GM12892 (cell line): ENCODE measurements at regions not wholly inside any gene's neighbourhood (a gene's known extent, or its start where the extent isn't known, plus 50 kb on each side); places are given as distances from the start of the nearest gene placed in this dataset.

Source experiments
- POLR2A ChIP-seq: IDR thresholded peaks from 2 replicates; pipeline ENCODE4 v1.6.1; 2011; ENCODE audit warnings: low read depth, low read length, control low read depth
- POLR2AphosphoS5 ChIP-seq: IDR thresholded peaks from 2 replicates; pipeline ENCODE4 v1.6.1; 2011; ENCODE audit warnings: low read depth, low read length, control low read depth

DNA sequence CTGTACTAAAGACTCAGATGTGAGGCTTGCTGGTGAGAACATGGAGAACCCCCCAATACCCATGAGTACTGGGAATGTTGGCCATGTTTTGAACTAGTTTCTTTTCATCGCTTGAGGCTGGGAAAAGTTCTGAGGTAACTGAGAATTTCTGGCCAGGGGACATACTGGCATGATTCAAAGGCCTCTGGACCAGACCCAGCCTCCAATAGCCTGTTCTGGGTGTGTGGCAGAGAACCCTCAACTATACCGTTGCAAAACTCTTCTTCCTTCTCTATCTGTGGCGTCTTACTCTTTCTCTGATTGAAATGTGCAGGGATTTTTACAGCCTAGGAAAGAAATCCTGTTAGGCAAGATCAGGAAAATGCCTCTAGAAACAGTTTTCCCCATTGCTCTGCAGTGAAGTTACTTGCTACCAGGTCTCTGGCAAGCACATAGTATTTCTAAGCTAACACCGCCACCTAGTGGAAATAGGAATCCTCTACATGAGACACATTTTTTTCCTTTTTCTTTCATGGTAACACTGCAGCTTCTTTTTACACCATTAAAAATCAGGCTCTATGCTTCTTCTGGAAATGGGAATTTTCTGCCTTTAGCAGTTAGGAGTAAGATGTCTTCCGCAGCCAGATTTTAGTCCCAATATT, 170.7 kb upstream of the ZCCHC13 start:
- TF ChIP-seq POLR2AphosphoS5 (no peak), POLR2A (no peak)
